Thyroid gland (tissue), 4 donors: ENCODE measurements at regions not wholly inside any gene's neighbourhood (a gene's known extent, or its start where the extent isn't known, plus 50 kb on each side); places are given as distances from the start of the nearest gene placed in this dataset.

Source experiments
- DNase-seq, 2 donors: peaks; one replicate each; pipeline ENCODE4 v3.0.0-alpha.2; 2019
- H3K27ac ChIP-seq, 3 donors: fragments of 200-600 bp; sonication (generic); 1 replicate in 2 of 3; 2 replicates in 1 of 3; pipeline ENCODE4 v1.5.1; 2016 to 2019; ENCODE audit warnings: mild to moderate bottlenecking in 1 of 3, moderate library complexity in 1 of 3
- H3K27me3 ChIP-seq: fragments of 200-600 bp; sonication (generic); one replicate; pipeline ENCODE4 v1.5.1; 2019
- H3K36me3 ChIP-seq, 2 donors: fragments of 200-600 bp; sonication (generic); one replicate each; pipeline ENCODE4 v1.5.1; 2016 to 2019
- H3K4me1 ChIP-seq, 2 donors: fragments of 200-600 bp; sonication (generic); one replicate each; pipeline ENCODE4 v1.5.1; 2017 to 2019
- H3K4me3 ChIP-seq, 3 donors: fragments of 200-600 bp; sonication (generic); replicated peaks in 1 of 3; 1 replicate in 2 of 3; 2 replicates in 1 of 3; pipeline ENCODE4 v1.5.1; 2016; ENCODE audit warnings: mild to moderate bottlenecking in 1 of 3
- H3K9me3 ChIP-seq: fragments of 200-600 bp; sonication (generic); one replicate; pipeline ENCODE4 v1.5.1; 2017
- CTCF ChIP-seq, 6 experiments: fragments of 200-600 bp in 3 of 6; fragments of 450-650 bp in 3 of 6; sonication (generic) in 3 of 6; IDR thresholded peaks; one replicate each; pipeline ENCODE4 v1.5.1; 2016 to 2019; ENCODE audit warnings: antibody characterized with exemption in 6 of 6, mild to moderate bottlenecking in 2 of 6, inconsistent platforms in 1 of 6, moderate library complexity in 1 of 6
- POLR2A ChIP-seq, 2 donors: fragments of 450-650 bp; IDR thresholded peaks; one replicate each; pipeline ENCODE4 v1.6.1; 2017; ENCODE audit warnings: antibody characterized with exemption in 2 of 2, mild to moderate bottlenecking in 2 of 2, moderate library complexity in 1 of 2
- WGBS, 2 donors: methylation state at CpG; one replicate each; pipeline ENCODE4 v1.1.5; 2017; 5-methylcytosine and 5-hydroxymethylcytosine counted together
- intact Hi-C: fragments of 100-400 bp; cut with DNase I; formaldehyde crosslinking; loops from one replicate; pipeline ENCODE4 v1.15.1; 2023

DNA sequence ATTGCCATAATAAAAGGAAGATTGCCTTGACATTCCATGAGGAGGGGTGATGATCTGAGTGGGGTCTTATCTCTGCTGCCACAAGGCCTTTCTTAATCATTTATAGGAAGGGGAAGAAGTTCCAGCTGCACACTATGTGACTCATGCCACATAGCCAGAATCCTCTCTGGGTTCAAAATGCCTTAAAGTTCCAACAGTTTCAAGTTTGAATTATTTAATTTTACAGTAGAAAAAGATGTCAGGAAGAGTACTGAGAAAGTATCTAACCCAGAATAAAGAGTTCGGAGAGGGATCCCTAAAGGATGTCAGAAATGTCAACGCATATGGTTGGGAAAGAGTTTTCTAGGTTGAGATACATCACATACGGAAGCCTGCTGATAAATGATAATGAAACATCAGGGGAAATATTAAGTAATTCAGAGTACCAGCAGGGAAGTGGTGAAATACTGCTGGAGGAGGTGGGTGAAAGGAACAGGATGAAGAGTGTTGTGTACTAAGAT, 999.9 kb downstream of the TSN start:
- H3K27ac ChIP-seq, result no peak overlapping the region
- intact Hi-C loops, result no loop called here
- H3K27me3 ChIP-seq, result no peaks in the 10 kb centered on the region
- 88 to 90% methylated on average over 3 of the region's 3 CpGs for WGBS, 2 donors
- no peak overlapping the region for H3K4me3 ChIP-seq
- no peak for DNase-seq
- H3K9me3 ChIP-seq, result no peaks in the 10 kb centered on the region
- TF ChIP-seq POLR2A (IDR thresholded peaks at IDR 0.05) (no peak), CTCF (IDR thresholded peaks at IDR 0.05) (no peak)
- H3K36me3 ChIP-seq, result no peaks in the 10 kb centered on the region
- H3K4me1 ChIP-seq, result no peaks in the 10 kb centered on the region

GRCh38 chr2:122758967-122759366, 1003.5 kb downstream of the TSN start:
- Histone ChIP-seq H3K9me3 (no peaks in the 10 kb centered on the region), H3K4me3 (no peak overlapping the region), H3K27me3 (no peaks in the 10 kb centered on the region), H3K4me1 (no peaks in the 10 kb centered on the region), H3K27ac (no peak overlapping the region), H3K36me3 (no peaks in the 10 kb centered on the region)
- intact Hi-C loops, result no loop called here
- DNase-seq, result no peak
- TF ChIP-seq POLR2A (IDR thresholded peaks at IDR 0.05) (no peak), CTCF (IDR thresholded peaks at IDR 0.05) (no peak)
- WGBS, 2 donors, result 65 to 88% methylated on average over 2 of the region's 2 CpGs

GRCh38 chr2:122764014-122764413, 1008.6 kb downstream of the TSN start:
- H3K27ac ChIP-seq, result no peak overlapping the region
- no peak for DNase-seq
- TF ChIP-seq POLR2A (IDR thresholded peaks at IDR 0.05) (no peak), CTCF (IDR thresholded peaks at IDR 0.05) (no peak)
- intact Hi-C loops, result no loop called here
- H3K4me3 ChIP-seq, result no peak overlapping the region
- H3K27me3 ChIP-seq, result no peaks in the 10 kb centered on the region
- H3K4me1 ChIP-seq, result no peaks in the 10 kb centered on the region
- no peaks in the 10 kb centered on the region for H3K36me3 ChIP-seq
- WGBS, 2 donors, result 67 to 75% methylated on average over 3 of the region's 3 CpGs
- H3K9me3 ChIP-seq, result no peaks in the 10 kb centered on the region

GRCh38 chr2:122780251-122780650, 1024.8 kb downstream of the TSN start:
- Histone ChIP-seq H3K27ac (no peak overlapping the region), H3K36me3 (no peaks in the 10 kb centered on the region), H3K4me1 (no peaks in the 10 kb centered on the region), H3K27me3 (no peaks in the 10 kb centered on the region), H3K9me3 (no peaks in the 10 kb centered on the region), H3K4me3 (no peak overlapping the region)
- DNase-seq, result no peak
- TF ChIP-seq POLR2A (IDR thresholded peaks at IDR 0.05) (no peak), CTCF (IDR thresholded peaks at IDR 0.05) (no peak)
- intact Hi-C loops, result no loop called here
- 85 to 94% methylated on average over 1 of the region's 1 CpG for WGBS, 2 donors

GRCh38 chr2:122794100-122794499, 1038.6 kb downstream of the TSN start:
- Histone ChIP-seq H3K36me3 (no peaks in the 10 kb centered on the region), H3K27ac (no peak overlapping the region), H3K27me3 (no peaks in the 10 kb centered on the region), H3K4me3 (no peak overlapping the region), H3K9me3 (no peaks in the 10 kb centered on the region), H3K4me1 (no peaks in the 10 kb centered on the region)
- intact Hi-C loops, result no loop called here
- TF ChIP-seq CTCF (IDR thresholded peaks at IDR 0.05) (no peak), POLR2A (IDR thresholded peaks at IDR 0.05) (no peak)
- WGBS, 2 donors, result 96 to 98% methylated on average over 2 of the region's 2 CpGs
- DNase-seq, result no peak
